ENCODE measurements at regions not wholly inside any gene's neighbourhood (a gene's known extent, or its start where the extent isn't known, plus 50 kb on each side); places are given as distances from the start of the nearest gene placed in this dataset.
A peak's percentile ranks its signal among the peaks of the same experiment; 100 is the strongest.

- TF ChIP-seq, protein P1, sequence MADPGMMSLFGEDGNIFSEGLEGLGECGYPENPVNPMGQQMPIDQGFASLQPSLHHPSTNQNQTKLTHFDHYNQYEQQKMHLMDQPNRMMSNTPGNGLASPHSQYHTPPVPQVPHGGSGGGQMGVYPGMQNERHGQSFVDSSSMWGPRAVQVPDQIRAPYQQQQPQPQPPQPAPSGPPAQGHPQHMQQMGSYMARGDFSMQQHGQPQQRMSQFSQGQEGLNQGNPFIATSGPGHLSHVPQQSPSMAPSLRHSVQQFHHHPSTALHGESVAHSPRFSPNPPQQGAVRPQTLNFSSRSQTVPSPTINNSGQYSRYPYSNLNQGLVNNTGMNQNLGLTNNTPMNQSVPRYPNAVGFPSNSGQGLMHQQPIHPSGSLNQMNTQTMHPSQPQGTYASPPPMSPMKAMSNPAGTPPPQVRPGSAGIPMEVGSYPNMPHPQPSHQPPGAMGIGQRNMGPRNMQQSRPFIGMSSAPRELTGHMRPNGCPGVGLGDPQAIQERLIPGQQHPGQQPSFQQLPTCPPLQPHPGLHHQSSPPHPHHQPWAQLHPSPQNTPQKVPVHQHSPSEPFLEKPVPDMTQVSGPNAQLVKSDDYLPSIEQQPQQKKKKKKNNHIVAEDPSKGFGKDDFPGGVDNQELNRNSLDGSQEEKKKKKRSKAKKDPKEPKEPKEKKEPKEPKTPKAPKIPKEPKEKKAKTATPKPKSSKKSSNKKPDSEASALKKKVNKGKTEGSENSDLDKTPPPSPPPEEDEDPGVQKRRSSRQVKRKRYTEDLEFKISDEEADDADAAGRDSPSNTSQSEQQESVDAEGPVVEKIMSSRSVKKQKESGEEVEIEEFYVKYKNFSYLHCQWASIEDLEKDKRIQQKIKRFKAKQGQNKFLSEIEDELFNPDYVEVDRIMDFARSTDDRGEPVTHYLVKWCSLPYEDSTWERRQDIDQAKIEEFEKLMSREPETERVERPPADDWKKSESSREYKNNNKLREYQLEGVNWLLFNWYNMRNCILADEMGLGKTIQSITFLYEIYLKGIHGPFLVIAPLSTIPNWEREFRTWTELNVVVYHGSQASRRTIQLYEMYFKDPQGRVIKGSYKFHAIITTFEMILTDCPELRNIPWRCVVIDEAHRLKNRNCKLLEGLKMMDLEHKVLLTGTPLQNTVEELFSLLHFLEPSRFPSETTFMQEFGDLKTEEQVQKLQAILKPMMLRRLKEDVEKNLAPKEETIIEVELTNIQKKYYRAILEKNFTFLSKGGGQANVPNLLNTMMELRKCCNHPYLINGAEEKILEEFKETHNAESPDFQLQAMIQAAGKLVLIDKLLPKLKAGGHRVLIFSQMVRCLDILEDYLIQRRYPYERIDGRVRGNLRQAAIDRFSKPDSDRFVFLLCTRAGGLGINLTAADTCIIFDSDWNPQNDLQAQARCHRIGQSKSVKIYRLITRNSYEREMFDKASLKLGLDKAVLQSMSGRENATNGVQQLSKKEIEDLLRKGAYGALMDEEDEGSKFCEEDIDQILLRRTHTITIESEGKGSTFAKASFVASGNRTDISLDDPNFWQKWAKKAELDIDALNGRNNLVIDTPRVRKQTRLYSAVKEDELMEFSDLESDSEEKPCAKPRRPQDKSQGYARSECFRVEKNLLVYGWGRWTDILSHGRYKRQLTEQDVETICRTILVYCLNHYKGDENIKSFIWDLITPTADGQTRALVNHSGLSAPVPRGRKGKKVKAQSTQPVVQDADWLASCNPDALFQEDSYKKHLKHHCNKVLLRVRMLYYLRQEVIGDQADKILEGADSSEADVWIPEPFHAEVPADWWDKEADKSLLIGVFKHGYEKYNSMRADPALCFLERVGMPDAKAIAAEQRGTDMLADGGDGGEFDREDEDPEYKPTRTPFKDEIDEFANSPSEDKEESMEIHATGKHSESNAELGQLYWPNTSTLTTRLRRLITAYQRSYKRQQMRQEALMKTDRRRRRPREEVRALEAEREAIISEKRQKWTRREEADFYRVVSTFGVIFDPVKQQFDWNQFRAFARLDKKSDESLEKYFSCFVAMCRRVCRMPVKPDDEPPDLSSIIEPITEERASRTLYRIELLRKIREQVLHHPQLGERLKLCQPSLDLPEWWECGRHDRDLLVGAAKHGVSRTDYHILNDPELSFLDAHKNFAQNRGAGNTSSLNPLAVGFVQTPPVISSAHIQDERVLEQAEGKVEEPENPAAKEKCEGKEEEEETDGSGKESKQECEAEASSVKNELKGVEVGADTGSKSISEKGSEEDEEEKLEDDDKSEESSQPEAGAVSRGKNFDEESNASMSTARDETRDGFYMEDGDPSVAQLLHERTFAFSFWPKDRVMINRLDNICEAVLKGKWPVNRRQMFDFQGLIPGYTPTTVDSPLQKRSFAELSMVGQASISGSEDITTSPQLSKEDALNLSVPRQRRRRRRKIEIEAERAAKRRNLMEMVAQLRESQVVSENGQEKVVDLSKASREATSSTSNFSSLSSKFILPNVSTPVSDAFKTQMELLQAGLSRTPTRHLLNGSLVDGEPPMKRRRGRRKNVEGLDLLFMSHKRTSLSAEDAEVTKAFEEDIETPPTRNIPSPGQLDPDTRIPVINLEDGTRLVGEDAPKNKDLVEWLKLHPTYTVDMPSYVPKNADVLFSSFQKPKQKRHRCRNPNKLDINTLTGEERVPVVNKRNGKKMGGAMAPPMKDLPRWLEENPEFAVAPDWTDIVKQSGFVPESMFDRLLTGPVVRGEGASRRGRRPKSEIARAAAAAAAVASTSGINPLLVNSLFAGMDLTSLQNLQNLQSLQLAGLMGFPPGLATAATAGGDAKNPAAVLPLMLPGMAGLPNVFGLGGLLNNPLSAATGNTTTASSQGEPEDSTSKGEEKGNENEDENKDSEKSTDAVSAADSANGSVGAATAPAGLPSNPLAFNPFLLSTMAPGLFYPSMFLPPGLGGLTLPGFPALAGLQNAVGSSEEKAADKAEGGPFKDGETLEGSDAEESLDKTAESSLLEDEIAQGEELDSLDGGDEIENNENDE (IDR thresholded peaks at IDR 0.05; ENCODE audit: insufficient replicate concordance, low read length) = no peak
- peak; percentile 29; the same call in 1 of the 2 replicates for TF ChIP-seq SP1 (IDR thresholded peaks at IDR 0.05; ENCODE audit: low read depth, low read length)
- TF ChIP-seq JUN (IDR thresholded peaks at IDR 0.05; ENCODE audit: low read depth, low read length) = no peak
- TF ChIP-seq RNF2 (IDR thresholded peaks at IDR 0.05; ENCODE audit: borderline replicate concordance, low read depth, low read length, missing control alignments, poor library complexity, severe bottlenecking) = no peak
- TF ChIP-seq CHD2 (IDR thresholded peaks at IDR 0.05; ENCODE audit: low read length) = 0 out of 2 replicates have a peak, but pooled peaks have one; percentile 15
- TF ChIP-seq BCL11A (IDR thresholded peaks at IDR 0.05; ENCODE audit: low read depth in 2 of 2, low read length in 2 of 2) = no peak
- TF ChIP-seq TCF12 (IDR thresholded peaks at IDR 0.05; ENCODE audit: low read depth, low read length) = 0 out of 2 replicates have a peak, but pooled peaks have one; percentile 59
These were observed 80.1 kb upstream of the DMAC1 start (continued) for GRCh38 chr9:7879551-7880245.
